GM21515 (cell line): ENCODE measurements at regions not wholly inside any gene's neighbourhood (a gene's known extent, or its start where the extent isn't known, plus 50 kb on each side); places are given as distances from the start of the nearest gene placed in this dataset.

Experiments
- ATAC-seq: cut with Tn5 transposase; IDR thresholded peaks from one replicate; pipeline ENCODE4 v1.9.1; 2021; ENCODE audit not compliant: unreplicated experiment

DNA sequence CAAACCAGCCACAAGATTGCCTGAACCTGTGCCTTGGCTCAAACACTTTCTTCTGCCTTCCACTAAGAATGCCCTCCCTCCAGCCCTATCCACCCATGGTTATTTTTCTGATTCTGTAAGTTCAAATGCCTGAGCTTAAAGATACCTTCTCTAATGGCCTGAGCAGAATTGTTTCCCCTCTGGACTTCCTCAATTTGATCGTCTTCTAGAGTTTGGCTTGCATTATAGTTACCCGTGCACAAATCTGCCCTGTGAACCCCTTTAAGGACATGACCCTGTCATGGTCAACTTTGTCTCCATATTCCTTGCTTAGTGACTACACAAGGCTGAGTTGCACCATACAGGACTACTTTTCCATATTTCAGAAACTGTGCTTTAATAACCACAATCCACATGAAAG is 481.0 kb downstream of the FOXO1 start:
- ATAC-seq, result no peak

DNA sequence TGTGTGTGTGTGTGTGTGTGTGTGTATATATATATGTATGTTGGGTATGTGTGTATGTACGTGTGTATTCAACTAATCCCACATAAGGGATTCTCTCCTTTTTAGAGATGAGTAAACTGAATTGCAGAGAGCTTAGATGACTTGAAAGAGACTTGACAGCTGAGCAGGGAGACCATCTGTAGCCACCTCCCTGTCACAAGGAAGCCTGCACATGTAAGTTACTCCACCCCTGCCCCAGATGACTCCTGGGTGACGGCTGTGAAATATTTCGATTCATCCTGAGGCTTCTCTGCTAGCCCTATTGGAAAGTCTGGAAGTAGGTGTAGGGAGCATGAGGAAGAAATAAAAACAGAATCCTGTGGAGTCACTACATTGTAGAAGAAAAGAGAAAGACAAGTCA is 480.4 kb downstream of the FOXO1 start:
- ATAC-seq, result no peak

DNA sequence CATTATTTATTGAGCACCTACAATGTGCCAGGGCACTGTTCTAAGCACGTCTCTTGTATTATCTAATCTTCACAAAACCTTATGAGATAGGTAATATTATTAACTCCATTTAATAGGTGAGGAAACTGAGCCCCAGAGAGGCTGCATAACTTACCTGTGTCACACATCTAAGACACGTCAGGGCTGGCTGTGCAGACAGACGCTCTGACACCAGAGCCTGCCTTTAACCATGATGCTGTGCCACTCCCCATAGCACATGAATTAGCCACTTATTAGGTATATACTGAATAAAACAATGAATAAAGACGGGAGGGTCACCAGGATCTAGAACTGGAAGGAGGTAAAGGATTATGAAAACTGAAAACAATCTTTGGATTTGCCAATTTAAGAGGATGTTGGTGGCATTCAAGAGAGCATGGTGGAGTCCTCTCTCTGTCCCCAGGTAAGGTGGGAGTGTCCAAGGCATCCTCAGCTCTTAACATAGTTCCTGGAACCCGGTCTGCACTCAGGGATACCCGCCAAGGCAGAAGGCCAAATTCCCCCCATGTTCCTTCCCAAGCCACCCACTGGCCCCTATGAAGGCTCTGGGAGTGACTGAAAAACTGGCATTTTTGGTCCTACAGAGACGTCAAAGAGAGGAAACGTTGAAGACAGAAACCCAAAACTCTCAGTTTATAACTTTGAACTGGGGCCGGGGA is 479.7 kb downstream of the FOXO1 start:
- ATAC-seq, result no peak

GRCh38 chr13:40187324-40187795 is 479.1 kb downstream of the FOXO1 start:
- ATAC-seq, result no peak

GRCh38 chr13:40187841-40188591 is 478.4 kb downstream of the FOXO1 start:
- no peak for ATAC-seq

- ATAC-seq, result no peak
Observed at GRCh38 chr13:40189426-40189825, 477.0 kb downstream of the FOXO1 start.

DNA sequence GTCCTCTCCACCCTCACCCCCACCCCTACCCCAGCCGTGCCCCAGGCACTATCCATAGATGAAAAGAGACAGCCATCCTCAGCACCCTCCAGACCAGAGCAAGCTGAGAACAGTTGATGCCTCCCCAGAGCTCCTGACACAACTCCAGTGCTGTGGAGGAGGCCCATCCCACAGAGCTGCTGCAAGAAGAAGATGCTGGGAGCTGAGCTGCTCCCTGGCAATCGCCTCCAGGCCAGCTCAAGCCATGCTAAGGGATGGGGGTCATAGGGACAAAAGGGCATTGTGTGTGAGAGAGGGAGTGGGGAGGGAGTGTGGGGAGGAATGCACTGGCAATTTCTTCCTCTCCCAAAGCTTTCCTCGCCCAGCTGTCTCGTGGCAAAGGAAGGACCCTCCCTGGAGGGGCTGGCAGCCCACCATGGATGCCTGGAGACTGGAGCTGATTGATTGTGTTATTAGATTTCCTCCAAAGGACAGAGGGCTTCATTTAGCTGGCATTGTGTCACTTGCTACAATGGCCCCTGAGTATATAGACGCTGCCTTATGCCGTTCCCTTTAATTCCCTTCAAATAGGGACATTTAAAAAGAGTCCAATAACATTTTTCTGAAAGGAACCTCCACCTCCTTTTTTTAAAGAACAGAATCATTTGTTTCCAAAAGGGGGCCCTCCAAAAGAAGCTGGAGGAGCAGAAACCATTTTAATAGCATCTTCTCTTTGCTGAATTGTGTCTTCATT is 476.4 kb downstream of the FOXO1 start:
- no peak for ATAC-seq

- no peak for ATAC-seq
Observed at GRCh38 chr13:40190641-40191100, 475.8 kb downstream of the FOXO1 start.

- no peak for ATAC-seq
Observed at GRCh38 chr13:40191186-40191980, 475.1 kb downstream of the FOXO1 start.

- no peak for ATAC-seq
Observed at GRCh38 chr13:40192452-40192851, 474.0 kb downstream of the FOXO1 start.

DNA sequence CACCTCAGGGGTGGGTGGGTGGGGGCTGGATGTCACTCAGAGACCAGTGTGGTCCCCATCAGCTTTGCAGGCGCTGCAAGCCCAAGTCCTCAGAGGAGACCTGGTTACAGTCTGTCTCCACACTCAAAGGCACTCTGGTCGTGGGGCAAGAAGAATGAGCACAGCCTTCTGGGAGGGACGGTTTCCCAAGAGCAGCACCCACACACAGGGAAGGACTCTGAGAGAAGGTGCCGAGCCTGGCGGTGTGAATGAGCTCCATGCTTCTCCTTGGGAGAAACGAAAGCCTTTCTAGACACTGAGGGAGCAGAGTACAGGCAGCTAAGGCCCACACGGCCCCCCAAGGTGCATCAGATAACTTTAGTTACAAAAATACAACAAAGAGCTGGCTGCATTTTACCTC is 473.6 kb downstream of the FOXO1 start:
- no peak for ATAC-seq

- ATAC-seq, result no peak
Observed at GRCh38 chr13:40193286-40194223, 472.9 kb downstream of the FOXO1 start.

DNA sequence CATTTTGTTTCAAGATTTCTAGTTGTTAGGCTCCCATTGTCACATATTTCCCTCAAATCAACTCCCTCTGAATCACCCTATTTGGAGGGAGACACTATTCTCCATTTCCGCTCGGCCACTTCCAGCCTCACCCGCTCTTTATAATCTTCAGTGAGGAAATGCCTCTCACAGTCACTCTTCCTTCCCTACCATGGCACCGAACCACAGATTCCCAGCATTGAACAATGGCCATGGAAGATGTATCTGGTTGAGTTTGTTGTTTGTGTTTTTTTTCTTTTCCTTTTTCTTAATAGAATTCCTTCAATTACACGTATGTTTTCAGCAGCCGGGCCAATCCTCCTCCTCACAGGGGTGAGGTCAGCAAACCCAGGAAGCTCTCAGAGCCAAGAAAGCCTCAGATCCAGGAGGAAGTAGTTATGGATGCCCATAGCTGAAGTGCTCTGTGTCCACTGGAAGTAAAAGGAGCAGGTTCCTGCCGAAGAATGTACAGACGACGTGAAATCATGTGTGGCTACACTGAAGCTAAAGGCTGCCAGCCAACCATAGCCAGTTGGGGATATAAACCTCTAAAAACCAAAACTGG is 472.1 kb downstream of the FOXO1 start:
- no peak for ATAC-seq

GRCh38 chr13:40197049-40197448 is 469.4 kb downstream of the FOXO1 start:
- ATAC-seq, result no peak

DNA sequence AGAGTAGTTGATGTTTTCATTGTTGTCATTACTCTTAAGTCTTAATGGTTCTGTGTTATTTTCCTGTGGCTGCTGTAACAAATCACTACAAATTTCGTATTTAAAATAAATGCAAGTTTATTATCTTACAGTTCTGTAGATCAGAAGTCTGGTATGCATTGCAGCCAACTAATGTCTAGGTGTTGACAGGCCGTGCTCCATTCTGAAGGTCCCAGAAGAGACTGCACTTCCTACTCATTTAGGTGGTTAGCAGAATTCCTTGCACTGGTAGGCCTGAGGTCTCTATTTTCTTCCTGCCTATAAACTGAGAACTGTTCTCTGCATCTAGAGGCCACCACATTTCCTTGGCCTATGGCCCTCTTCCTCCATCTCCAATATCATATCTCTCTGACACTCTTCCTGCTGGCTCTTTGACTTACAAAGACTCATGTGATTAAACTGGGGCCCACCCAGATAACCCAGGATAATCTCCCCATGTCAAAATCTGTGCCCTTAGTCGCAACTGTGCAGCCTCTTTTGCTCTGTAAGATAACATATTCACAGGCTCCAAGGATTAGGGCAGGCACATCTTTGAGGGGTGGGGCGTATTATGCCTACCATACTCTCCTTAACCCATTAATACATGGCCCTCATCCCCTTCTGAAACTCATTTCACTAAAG is 468.4 kb downstream of the FOXO1 start:
- no peak for ATAC-seq

- no peak for ATAC-seq
Observed at GRCh38 chr13:40200273-40200978, 466.0 kb downstream of the FOXO1 start.

DNA sequence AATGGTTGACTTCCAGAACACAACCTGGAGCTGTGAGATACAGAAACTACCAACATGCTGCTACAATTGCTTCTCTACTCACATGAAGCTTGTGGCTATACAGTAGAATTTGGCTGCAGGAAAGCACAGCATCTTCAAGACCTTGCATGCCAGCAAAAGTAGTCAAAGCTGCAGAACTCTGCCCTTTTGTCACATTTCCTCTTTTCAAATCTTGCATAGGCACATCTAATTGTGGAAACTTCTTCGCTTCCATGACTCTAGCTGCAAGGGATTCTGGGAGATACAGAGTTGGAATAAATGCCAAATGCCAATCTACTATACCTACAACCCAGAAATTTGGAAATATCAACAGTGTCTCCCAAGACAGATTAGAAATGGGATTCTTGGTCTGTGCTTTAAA is 462.2 kb downstream of the FOXO1 start:
- no peak for ATAC-seq

DNA sequence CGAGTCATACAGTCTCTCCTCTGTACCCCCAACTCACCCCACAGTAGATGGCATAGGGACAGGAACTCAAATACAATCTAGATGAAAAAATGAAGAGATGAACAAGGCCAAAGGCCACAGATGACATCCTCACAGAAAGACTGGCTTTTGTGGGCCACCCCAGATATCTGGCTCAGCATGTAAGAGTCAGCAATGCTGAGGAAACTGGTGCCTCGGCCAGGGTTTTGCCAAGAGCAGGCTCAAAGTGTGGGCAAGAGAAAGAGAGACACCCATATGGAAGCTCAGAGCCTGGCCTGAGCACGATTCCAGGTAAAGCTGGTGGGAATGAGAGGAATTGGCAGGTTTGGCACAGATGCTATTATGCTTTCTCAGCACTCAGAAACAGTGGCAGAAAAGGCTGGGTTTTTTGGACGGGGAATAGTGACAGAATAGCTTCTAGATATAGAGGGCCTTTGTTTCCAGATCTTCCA is 460.6 kb downstream of the FOXO1 start:
- no peak for ATAC-seq
